ENCODE measurements at regions not wholly inside any gene's neighbourhood (a gene's known extent, or its start where the extent isn't known, plus 50 kb on each side); places are given as distances from the start of the nearest gene placed in this dataset.

DNA sequence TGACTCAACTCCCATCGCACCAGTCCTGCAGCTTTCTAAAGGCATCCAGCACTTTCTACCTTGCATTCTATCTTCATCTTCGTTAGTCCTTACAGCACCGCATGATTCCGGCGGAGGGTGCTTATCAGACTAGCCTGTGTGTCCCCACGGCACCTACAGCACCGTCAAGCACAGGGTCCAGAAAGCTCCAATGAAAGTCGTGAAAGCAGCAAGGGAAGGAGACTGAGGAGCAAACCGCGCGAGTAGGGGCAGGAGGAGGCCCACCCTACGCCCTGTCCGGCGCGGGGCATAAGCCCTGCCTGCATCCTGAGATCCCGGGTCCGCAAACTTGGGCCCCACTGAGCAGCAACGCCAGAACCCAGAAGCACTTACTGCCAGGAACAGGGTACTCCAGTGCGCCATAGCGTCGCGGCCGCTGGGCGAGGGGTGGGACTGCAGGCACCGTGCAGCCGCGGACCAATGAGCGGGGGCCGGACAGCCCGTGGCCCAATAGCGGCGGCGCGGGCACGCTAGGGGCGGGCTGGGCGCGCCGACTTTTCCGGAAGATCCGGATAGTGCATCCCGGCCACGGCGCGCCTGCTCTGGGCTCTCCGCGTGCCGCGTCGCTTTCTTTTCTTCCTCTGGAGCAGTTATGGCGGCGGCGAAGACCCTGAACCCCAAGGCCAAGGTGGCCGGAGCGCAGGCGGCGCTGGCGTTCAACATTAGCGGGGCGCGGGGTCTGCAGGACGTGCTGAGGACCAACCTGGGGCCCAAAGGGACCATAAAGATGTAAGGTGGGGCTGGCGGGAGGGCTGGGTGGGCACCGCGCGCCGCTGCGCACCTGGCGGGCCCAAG is 122.1 kb upstream of the VKORC1L1 start (continued):
- TF ChIP-seq, protein P1, sequence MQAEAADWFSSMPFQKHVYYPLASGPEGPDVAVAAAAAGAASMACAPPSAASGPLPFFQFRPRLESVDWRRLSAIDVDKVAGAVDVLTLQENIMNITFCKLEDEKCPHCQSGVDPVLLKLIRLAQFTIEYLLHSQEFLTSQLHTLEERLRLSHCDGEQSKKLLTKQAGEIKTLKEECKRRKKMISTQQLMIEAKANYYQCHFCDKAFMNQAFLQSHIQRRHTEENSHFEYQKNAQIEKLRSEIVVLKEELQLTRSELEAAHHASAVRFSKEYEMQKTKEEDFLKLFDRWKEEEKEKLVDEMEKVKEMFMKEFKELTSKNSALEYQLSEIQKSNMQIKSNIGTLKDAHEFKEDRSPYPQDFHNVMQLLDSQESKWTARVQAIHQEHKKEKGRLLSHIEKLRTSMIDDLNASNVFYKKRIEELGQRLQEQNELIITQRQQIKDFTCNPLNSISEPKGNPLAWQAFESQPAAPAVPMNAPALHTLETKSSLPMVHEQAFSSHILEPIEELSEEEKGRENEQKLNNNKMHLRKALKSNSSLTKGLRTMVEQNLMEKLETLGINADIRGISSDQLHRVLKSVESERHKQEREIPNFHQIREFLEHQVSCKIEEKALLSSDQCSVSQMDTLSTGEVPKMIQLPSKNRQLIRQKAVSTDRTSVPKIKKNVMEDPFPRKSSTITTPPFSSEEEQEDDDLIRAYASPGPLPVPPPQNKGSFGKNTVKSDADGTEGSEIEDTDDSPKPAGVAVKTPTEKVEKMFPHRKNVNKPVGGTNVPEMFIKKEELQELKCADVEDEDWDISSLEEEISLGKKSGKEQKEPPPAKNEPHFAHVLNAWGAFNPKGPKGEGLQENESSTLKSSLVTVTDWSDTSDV (CRISPR knock-in tag; IDR thresholded peaks at IDR 0.05), result no peak
- TF ChIP-seq STAT5B (CRISPR knock-in tag; IDR thresholded peaks at IDR 0.05), result no peak
- TF ChIP-seq, protein P2, sequence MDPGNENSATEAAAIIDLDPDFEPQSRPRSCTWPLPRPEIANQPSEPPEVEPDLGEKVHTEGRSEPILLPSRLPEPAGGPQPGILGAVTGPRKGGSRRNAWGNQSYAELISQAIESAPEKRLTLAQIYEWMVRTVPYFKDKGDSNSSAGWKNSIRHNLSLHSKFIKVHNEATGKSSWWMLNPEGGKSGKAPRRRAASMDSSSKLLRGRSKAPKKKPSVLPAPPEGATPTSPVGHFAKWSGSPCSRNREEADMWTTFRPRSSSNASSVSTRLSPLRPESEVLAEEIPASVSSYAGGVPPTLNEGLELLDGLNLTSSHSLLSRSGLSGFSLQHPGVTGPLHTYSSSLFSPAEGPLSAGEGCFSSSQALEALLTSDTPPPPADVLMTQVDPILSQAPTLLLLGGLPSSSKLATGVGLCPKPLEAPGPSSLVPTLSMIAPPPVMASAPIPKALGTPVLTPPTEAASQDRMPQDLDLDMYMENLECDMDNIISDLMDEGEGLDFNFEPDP (CRISPR knock-in tag; conservative IDR thresholded peaks at IDR 0.05), result no peak
- TF ChIP-seq, protein P3, sequence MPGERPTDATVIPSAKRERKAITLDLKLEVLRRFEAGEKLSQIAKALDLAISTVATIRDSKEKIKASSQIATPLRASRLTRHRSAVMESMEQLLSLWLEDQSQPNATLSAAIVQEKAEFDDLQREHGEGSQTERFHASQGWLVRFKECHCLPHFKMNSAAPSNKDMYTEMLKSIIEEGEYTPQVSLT (CRISPR knock-in tag; IDR thresholded peaks at IDR 0.05; ENCODE audit: borderline replicate concordance, low read depth), result no peak
- TF ChIP-seq ASH2L (IDR thresholded peaks at IDR 0.05; ENCODE audit: insufficient read length, low read depth, low read length), result peak; percentile 76
- no peak for TF ChIP-seq ZNF331 (CRISPR knock-in tag; IDR thresholded peaks at IDR 0.05)
- TF ChIP-seq RXRB (CRISPR knock-in tag; IDR thresholded peaks at IDR 0.05; ENCODE audit: borderline replicate concordance), result peak; percentile 7; the same call in 1 of the 2 replicates
- TF ChIP-seq ZSCAN21 (CRISPR knock-in tag; IDR thresholded peaks at IDR 0.05; ENCODE audit: borderline replicate concordance), result no peak
- no peak for TF ChIP-seq SMARCC2 (IDR thresholded peaks at IDR 0.05)
- 0 out of 2 replicates have a peak, but pooled peaks have one; percentile 15 for TF ChIP-seq ZNF205 (CRISPR knock-in tag; IDR thresholded peaks at IDR 0.05)
- no peak for TF ChIP-seq SRSF1 (optimal IDR thresholded peaks at IDR 0.05; ENCODE audit: low read depth, low read length)
- TF ChIP-seq, protein P4, sequence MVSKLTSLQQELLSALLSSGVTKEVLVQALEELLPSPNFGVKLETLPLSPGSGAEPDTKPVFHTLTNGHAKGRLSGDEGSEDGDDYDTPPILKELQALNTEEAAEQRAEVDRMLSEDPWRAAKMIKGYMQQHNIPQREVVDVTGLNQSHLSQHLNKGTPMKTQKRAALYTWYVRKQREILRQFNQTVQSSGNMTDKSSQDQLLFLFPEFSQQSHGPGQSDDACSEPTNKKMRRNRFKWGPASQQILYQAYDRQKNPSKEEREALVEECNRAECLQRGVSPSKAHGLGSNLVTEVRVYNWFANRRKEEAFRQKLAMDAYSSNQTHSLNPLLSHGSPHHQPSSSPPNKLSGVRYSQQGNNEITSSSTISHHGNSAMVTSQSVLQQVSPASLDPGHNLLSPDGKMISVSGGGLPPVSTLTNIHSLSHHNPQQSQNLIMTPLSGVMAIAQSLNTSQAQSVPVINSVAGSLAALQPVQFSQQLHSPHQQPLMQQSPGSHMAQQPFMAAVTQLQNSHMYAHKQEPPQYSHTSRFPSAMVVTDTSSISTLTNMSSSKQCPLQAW (CRISPR knock-in tag; IDR thresholded peaks at IDR 0.05), result peak; percentile 45
- TF ChIP-seq SETDB1 (CRISPR knock-in tag; IDR thresholded peaks at IDR 0.05; ENCODE audit: borderline replicate concordance), result no peak
- TF ChIP-seq ZNF335 (CRISPR knock-in tag; IDR thresholded peaks at IDR 0.05), result no peak
- 0 out of 2 replicates have a peak, but pooled peaks have one; percentile 64 for TF ChIP-seq ZNF124 (CRISPR knock-in tag; IDR thresholded peaks at IDR 0.05)
- TF ChIP-seq, protein P5, sequence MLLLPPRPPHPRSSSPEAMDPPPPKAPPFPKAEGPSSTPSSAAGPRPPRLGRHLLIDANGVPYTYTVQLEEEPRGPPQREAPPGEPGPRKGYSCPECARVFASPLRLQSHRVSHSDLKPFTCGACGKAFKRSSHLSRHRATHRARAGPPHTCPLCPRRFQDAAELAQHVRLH (CRISPR knock-in tag; IDR thresholded peaks at IDR 0.05; ENCODE audit: borderline replicate concordance, low read depth), result 0 out of 2 replicates have a peak, but pooled peaks have one; percentile 20
- TF ChIP-seq, protein P6, sequence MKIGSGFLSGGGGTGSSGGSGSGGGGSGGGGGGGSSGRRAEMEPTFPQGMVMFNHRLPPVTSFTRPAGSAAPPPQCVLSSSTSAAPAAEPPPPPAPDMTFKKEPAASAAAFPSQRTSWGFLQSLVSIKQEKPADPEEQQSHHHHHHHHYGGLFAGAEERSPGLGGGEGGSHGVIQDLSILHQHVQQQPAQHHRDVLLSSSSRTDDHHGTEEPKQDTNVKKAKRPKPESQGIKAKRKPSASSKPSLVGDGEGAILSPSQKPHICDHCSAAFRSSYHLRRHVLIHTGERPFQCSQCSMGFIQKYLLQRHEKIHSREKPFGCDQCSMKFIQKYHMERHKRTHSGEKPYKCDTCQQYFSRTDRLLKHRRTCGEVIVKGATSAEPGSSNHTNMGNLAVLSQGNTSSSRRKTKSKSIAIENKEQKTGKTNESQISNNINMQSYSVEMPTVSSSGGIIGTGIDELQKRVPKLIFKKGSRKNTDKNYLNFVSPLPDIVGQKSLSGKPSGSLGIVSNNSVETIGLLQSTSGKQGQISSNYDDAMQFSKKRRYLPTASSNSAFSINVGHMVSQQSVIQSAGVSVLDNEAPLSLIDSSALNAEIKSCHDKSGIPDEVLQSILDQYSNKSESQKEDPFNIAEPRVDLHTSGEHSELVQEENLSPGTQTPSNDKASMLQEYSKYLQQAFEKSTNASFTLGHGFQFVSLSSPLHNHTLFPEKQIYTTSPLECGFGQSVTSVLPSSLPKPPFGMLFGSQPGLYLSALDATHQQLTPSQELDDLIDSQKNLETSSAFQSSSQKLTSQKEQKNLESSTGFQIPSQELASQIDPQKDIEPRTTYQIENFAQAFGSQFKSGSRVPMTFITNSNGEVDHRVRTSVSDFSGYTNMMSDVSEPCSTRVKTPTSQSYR (CRISPR knock-in tag; IDR thresholded peaks at IDR 0.05; ENCODE audit: borderline replicate concordance), result no peak
- TF ChIP-seq KDM6A (CRISPR knock-in tag; IDR thresholded peaks at IDR 0.05; ENCODE audit: low read depth), result no peak
- TF ChIP-seq HNRNPLL (IDR thresholded peaks at IDR 0.05; ENCODE audit: low read depth, low read length, poor library complexity, severe bottlenecking), result peak; percentile 98
